ENCODE measurements at regions not wholly inside any gene's neighbourhood (a gene's known extent, or its start where the extent isn't known, plus 50 kb on each side); places are given as distances from the start of the nearest gene placed in this dataset.

DNA sequence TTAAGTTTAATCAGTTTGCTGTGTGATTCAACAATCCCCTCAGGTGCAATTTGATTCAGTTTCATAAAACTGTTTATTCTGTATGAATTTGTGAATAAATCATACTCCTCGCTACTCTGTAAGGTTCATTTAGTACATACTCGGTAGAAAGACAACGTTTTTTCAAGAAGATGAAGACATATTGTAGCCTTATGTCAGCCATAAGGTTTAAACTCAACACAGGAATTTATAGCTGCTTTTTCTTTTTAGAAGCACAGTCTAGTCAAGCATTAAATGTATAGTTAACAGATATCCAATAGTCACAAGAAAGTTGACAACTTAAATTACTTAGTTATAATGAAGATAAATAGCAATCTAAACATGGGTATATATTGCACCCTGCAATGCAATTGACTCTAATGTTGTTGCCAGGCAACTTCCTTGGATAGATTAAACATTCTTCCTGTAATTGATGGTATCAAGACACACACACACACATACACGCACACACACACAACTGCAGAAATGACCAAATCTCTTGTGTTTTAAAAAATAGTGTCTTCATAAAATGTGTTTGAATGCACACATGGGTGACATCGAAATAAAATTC lies 151.5 kb upstream of the MGAT4C start (continued):
- TF ChIP-seq, protein P1, sequence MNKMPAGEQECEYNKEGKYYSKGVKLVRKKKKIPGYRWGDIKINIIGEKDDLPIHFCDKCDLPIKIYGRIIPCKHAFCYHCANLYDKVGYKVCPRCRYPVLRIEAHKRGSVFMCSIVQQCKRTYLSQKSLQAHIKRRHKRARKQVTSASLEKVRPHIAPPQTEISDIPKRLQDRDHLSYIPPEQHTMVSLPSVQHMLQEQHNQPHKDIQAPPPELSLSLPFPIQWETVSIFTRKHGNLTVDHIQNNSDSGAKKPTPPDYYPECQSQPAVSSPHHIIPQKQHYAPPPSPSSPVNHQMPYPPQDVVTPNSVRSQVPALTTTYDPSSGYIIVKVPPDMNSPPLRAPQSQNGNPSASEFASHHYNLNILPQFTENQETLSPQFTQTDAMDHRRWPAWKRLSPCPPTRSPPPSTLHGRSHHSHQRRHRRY (tag by site-specific recombination; IDR thresholded peaks at IDR 0.05): no peak
- no peak for TF ChIP-seq ZNF596 (tag by site-specific recombination; IDR thresholded peaks at IDR 0.05)

DNA sequence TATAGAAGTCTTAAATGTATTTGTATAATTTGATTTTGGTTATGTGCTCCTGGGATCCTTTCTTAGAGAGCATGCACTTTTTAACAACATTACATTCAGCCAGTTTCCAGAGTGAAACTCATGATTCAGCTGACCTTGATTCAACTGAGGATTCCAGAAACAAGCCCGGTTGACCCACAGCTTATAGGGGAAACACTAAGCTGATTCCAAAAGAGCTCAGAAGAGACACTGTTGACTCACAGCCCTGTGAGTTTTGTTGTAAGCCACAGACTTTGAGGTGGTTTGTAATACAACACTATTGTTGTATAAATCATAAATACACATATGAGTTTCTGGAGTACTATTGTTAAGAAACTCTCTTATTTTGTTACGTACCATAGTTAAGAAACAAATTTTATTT lies 133.8 kb upstream of the MGAT4C start:
- ChIA-PET CTCF (no interaction called here), POLR2A (no interaction called here)
- no peaks in the 10 kb centered on the region for H3K4me1 ChIP-seq (ENCODE audit: control insufficient read depth, insufficient read depth, low read length)
- no peaks in the 10 kb centered on the region for H3K36me3 ChIP-seq (ENCODE audit: control insufficient read depth in 2 of 2, insufficient read depth in 1 of 2, low read length in 2 of 2)
- no peak overlapping the region for H3K27ac ChIP-seq (ENCODE audit: extremely low read depth, low read depth, low read length)
- H3K4me3 ChIP-seq (ENCODE audit: low read depth, low read length): no peak overlapping the region
- TF ChIP-seq HOXA7 (CRISPR knock-in tag; IDR thresholded peaks at IDR 0.05; ENCODE audit: borderline replicate concordance) (no peak), ZNF157 (tag by site-specific recombination; IDR thresholded peaks at IDR 0.05) (no peak), ZNF426 (tag by site-specific recombination; IDR thresholded peaks at IDR 0.05) (no peak), EGR2 (tag by site-specific recombination; IDR thresholded peaks at IDR 0.05; ENCODE audit: low read depth) (no peak), GFI1B (tag by site-specific recombination; IDR thresholded peaks at IDR 0.05) (no peak), ZBTB8A (tag by site-specific recombination; IDR thresholded peaks at IDR 0.05) (no peak), ZFP37 (tag by site-specific recombination; IDR thresholded peaks at IDR 0.05) (no peak), TCF7L2 (IDR thresholded peaks at IDR 0.05; ENCODE audit: borderline replicate concordance, low read depth, low read length) (no peak), YY2 (tag by site-specific recombination; IDR thresholded peaks at IDR 0.05) (no peak), GLI2 (tag by site-specific recombination; IDR thresholded peaks at IDR 0.05; ENCODE audit: borderline replicate concordance, low read depth) (no peak), ZNF394 (tag by site-specific recombination; IDR thresholded peaks at IDR 0.05; ENCODE audit: borderline replicate concordance) (no peak), ZNF548 (tag by site-specific recombination; IDR thresholded peaks at IDR 0.05) (no peak), WT1 (tag by site-specific recombination; IDR thresholded peaks at IDR 0.05) (no peak), ZNF416 (tag by site-specific recombination; IDR thresholded peaks at IDR 0.05) (no peak), ZNF654 (tag by site-specific recombination; IDR thresholded peaks at IDR 0.05; ENCODE audit: low read depth) (no peak)
- TF ChIP-seq, protein P2, sequence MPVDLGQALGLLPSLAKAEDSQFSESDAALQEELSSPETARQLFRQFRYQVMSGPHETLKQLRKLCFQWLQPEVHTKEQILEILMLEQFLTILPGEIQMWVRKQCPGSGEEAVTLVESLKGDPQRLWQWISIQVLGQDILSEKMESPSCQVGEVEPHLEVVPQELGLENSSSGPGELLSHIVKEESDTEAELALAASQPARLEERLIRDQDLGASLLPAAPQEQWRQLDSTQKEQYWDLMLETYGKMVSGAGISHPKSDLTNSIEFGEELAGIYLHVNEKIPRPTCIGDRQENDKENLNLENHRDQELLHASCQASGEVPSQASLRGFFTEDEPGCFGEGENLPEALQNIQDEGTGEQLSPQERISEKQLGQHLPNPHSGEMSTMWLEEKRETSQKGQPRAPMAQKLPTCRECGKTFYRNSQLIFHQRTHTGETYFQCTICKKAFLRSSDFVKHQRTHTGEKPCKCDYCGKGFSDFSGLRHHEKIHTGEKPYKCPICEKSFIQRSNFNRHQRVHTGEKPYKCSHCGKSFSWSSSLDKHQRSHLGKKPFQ (tag by site-specific recombination; IDR thresholded peaks at IDR 0.05): no peak
- TF ChIP-seq, protein P3, sequence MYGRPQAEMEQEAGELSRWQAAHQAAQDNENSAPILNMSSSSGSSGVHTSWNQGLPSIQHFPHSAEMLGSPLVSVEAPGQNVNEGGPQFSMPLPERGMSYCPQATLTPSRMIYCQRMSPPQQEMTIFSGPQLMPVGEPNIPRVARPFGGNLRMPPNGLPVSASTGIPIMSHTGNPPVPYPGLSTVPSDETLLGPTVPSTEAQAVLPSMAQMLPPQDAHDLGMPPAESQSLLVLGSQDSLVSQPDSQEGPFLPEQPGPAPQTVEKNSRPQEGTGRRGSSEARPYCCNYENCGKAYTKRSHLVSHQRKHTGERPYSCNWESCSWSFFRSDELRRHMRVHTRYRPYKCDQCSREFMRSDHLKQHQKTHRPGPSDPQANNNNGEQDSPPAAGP (tag by site-specific recombination; IDR thresholded peaks at IDR 0.05): no peak
- TF ChIP-seq, protein P4, sequence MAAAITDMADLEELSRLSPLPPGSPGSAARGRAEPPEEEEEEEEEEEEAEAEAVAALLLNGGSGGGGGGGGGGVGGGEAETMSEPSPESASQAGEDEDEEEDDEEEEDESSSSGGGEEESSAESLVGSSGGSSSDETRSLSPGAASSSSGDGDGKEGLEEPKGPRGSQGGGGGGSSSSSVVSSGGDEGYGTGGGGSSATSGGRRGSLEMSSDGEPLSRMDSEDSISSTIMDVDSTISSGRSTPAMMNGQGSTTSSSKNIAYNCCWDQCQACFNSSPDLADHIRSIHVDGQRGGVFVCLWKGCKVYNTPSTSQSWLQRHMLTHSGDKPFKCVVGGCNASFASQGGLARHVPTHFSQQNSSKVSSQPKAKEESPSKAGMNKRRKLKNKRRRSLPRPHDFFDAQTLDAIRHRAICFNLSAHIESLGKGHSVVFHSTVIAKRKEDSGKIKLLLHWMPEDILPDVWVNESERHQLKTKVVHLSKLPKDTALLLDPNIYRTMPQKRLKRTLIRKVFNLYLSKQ (tag by site-specific recombination; IDR thresholded peaks at IDR 0.05; ENCODE audit: borderline replicate concordance): no peak
- TF ChIP-seq, protein P5, sequence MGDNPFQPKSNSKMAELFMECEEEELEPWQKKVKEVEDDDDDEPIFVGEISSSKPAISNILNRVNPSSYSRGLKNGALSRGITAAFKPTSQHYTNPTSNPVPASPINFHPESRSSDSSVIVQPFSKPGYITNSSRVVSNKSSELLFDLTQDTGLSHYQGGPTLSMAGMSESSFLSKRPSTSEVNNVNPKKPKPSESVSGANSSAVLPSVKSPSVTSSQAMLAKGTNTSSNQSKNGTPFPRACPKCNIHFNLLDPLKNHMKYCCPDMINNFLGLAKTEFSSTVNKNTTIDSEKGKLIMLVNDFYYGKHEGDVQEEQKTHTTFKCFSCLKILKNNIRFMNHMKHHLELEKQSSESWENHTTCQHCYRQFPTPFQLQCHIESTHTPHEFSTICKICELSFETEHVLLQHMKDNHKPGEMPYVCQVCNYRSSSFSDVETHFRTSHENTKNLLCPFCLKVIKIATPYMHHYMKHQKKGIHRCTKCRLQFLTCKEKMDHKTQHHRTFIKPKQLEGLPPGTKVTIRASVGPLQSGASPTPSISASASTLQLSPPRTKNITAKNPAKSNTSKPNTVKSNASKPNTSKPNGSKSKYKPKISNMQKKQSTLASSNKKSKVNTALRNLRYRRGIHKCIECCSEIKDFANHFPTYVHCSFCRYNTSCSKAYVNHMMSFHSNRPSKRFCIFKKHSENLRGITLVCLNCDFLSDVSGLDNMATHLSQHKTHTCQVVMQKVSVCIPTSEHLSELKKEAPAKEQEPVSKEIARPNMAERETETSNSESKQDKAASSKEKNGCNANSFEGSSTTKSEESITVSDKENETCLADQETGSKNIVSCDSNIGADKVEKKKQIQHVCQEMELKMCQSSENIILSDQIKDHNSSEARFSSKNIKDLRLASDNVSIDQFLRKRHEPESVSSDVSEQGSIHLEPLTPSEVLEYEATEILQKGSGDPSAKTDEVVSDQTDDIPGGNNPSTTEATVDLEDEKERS (tag by site-specific recombination; IDR thresholded peaks at IDR 0.05): no peak
- TF ChIP-seq, protein P6, sequence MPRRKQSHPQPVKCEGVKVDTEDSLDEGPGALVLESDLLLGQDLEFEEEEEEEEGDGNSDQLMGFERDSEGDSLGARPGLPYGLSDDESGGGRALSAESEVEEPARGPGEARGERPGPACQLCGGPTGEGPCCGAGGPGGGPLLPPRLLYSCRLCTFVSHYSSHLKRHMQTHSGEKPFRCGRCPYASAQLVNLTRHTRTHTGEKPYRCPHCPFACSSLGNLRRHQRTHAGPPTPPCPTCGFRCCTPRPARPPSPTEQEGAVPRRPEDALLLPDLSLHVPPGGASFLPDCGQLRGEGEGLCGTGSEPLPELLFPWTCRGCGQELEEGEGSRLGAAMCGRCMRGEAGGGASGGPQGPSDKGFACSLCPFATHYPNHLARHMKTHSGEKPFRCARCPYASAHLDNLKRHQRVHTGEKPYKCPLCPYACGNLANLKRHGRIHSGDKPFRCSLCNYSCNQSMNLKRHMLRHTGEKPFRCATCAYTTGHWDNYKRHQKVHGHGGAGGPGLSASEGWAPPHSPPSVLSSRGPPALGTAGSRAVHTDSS (tag by site-specific recombination; IDR thresholded peaks at IDR 0.05): no peak
- no peaks in the 10 kb centered on the region for H3K9me3 ChIP-seq (ENCODE audit: control insufficient read depth, insufficient read depth, low read depth, low read length)
